Stimulated activated CD4-positive, alpha-beta T cell treated with anti-CD3 and anti-CD28 coated beads, TNF-alpha, amount 100 ng/mL, for 1 hour (primary cell): ENCODE measurements at regions not wholly inside any gene's neighbourhood (a gene's known extent, or its start where the extent isn't known, plus 50 kb on each side); places are given as distances from the start of the nearest gene placed in this dataset.

ENCODE experiments used
- DNase-seq, 3 donors: peaks; one replicate each; pipeline ENCODE4 v3.0.0-alpha.2; 2020; ENCODE audit warnings: low read depth in 3 of 3, low spot score in 1 of 3

- no peak for DNase-seq
Measured at GRCh38 chr12:107399046-107399445, 286.6 kb upstream of the PWP1 start.

- no peak for DNase-seq
Measured at GRCh38 chr12:107400686-107401447, 284.7 kb upstream of the PWP1 start.

GRCh38 chr12:107402041-107403022 is 283.3 kb upstream of the PWP1 start:
- peak; percentile 22 to 37 (median 25) for DNase-seq

GRCh38 chr12:107404981-107405380 is 280.6 kb upstream of the PWP1 start:
- no peak for DNase-seq

- DNase-seq: no peak
Measured at GRCh38 chr12:107405436-107405835, 280.2 kb upstream of the PWP1 start.

- DNase-seq: no peak
Measured at GRCh38 chr12:107406932-107407331, 278.7 kb upstream of the PWP1 start.

- no peak for DNase-seq
Measured at GRCh38 chr12:107411792-107412535, 273.6 kb upstream of the PWP1 start.

- no peak for DNase-seq
Measured at GRCh38 chr12:107415071-107415470, 270.5 kb upstream of the PWP1 start.

- no peak for DNase-seq
Measured at GRCh38 chr12:107415834-107416233, 269.8 kb upstream of the PWP1 start.

GRCh38 chr12:107417004-107417403 is 268.6 kb upstream of the PWP1 start:
- no peak for DNase-seq

- no peak for DNase-seq
Measured at GRCh38 chr12:107418981-107419380, 266.6 kb upstream of the PWP1 start.

- no peak for DNase-seq
Measured at GRCh38 chr12:107423531-107423930, 262.1 kb upstream of the PWP1 start.

GRCh38 chr12:107429006-107429705 is 256.4 kb upstream of the PWP1 start:
- no peak for DNase-seq

- DNase-seq: no peak
Measured at GRCh38 chr12:107431942-107432341, 253.7 kb upstream of the PWP1 start.

- DNase-seq: no peak
Measured at GRCh38 chr12:107435072-107435471, 250.5 kb upstream of the PWP1 start.

GRCh38 chr12:107435520-107435919 is 250.1 kb upstream of the PWP1 start:
- no peak for DNase-seq

GRCh38 chr12:107436376-107436775 is 249.2 kb upstream of the PWP1 start:
- no peak for DNase-seq

GRCh38 chr12:107436836-107437235 is 248.8 kb upstream of the PWP1 start:
- DNase-seq: no peak

- DNase-seq: no peak
Measured at GRCh38 chr12:107437954-107438353, 247.6 kb upstream of the PWP1 start.

GRCh38 chr12:107439026-107439738 is 246.4 kb upstream of the PWP1 start:
- no peak for DNase-seq
